ENCODE measurements at regions not wholly inside any gene's neighbourhood (a gene's known extent, or its start where the extent isn't known, plus 50 kb on each side); places are given as distances from the start of the nearest gene placed in this dataset.
A peak's percentile ranks its signal among the peaks of the same experiment; 100 is the strongest.

GRCh38 chr4:173707658-173708419 is 177.8 kb upstream of the HAND2 start:
- H3K27me3 Mint-ChIP-seq: no peaks in the 10 kb centered on the region
- H3K4me3 Mint-ChIP-seq: peak overlapping the region in 1 of 4 donors; percentile 14
- no peak overlapping the region for H3K27ac Mint-ChIP-seq
- H3K4me1 Mint-ChIP-seq: no peaks in the 10 kb centered on the region
- peaks cover 0 to 2% (median 0%) of the 10 kb centered on the region in 3 donors for H3K9me3 Mint-ChIP-seq
- no peaks in the 10 kb centered on the region for H3K36me3 Mint-ChIP-seq

- no peaks in the 10 kb centered on the region for H3K27me3 Mint-ChIP-seq
- H3K27ac Mint-ChIP-seq: no peak overlapping the region
These were observed 174.2 kb upstream of the HAND2 start for GRCh38 chr4:173704201-173704600.

GRCh38 chr4:173703021-173703420 is 173.0 kb upstream of the HAND2 start:
- Mint-ChIP-seq H3K9me3 (peaks cover 0 to 5% (median 0%) of the 10 kb centered on the region in 3 donors), H3K36me3 (no peaks in the 10 kb centered on the region), H3K4me3 (no peak overlapping the region), H3K27me3 (no peaks in the 10 kb centered on the region), H3K4me1 (no peaks in the 10 kb centered on the region), H3K27ac (no peak overlapping the region)

More at GRCh38 chr4:173704201-173704600, 174.2 kb upstream of the HAND2 start:
- Mint-ChIP-seq H3K9me3 (peaks cover 0 to 4% (median 0%) of the 10 kb centered on the region in 3 donors), H3K36me3 (no peaks in the 10 kb centered on the region), H3K4me3 (no peak overlapping the region), H3K4me1 (no peaks in the 10 kb centered on the region)

- H3K9me3 Mint-ChIP-seq: peaks cover 0 to 6% (median 0%) of the 10 kb centered on the region in 3 donors
- H3K36me3 Mint-ChIP-seq: no peaks in the 10 kb centered on the region
- no peaks in the 10 kb centered on the region for H3K4me1 Mint-ChIP-seq
- no peak overlapping the region for H3K4me3 Mint-ChIP-seq
- no peak overlapping the region for H3K27ac Mint-ChIP-seq
- no peaks in the 10 kb centered on the region for H3K27me3 Mint-ChIP-seq
These were observed 170.6 kb upstream of the HAND2 start for GRCh38 chr4:173700650-173701049.

GRCh38 chr4:173699841-173700475 is 169.9 kb upstream of the HAND2 start:
- no peaks in the 10 kb centered on the region for H3K36me3 Mint-ChIP-seq
- no peaks in the 10 kb centered on the region for H3K4me1 Mint-ChIP-seq
- peaks cover 0 to 6% (median 0%) of the 10 kb centered on the region in 3 donors for H3K9me3 Mint-ChIP-seq
- H3K27ac Mint-ChIP-seq: no peak overlapping the region
- no peak overlapping the region for H3K4me3 Mint-ChIP-seq
- no peaks in the 10 kb centered on the region for H3K27me3 Mint-ChIP-seq

GRCh38 chr4:173698557-173699262 is 168.7 kb upstream of the HAND2 start:
- H3K4me1 Mint-ChIP-seq: no peaks in the 10 kb centered on the region
- peaks cover 0 to 6% (median 0%) of the 10 kb centered on the region in 3 donors for H3K9me3 Mint-ChIP-seq
- H3K27ac Mint-ChIP-seq: no peak overlapping the region
- no peaks in the 10 kb centered on the region for H3K27me3 Mint-ChIP-seq
- no peak overlapping the region for H3K4me3 Mint-ChIP-seq
- no peaks in the 10 kb centered on the region for H3K36me3 Mint-ChIP-seq

GRCh38 chr4:173697840-173698239 is 167.8 kb upstream of the HAND2 start:
- Mint-ChIP-seq H3K27ac (no peak overlapping the region), H3K4me3 (no peak overlapping the region), H3K27me3 (no peaks in the 10 kb centered on the region), H3K36me3 (no peaks in the 10 kb centered on the region), H3K4me1 (no peaks in the 10 kb centered on the region), H3K9me3 (peaks cover 0 to 4% (median 0%) of the 10 kb centered on the region in 3 donors)

GRCh38 chr4:173696551-173696950 is 166.5 kb upstream of the HAND2 start:
- no peak overlapping the region for H3K4me3 Mint-ChIP-seq
- H3K36me3 Mint-ChIP-seq: no peaks in the 10 kb centered on the region
- H3K4me1 Mint-ChIP-seq: no peaks in the 10 kb centered on the region
- no peak overlapping the region for H3K27ac Mint-ChIP-seq
- peaks cover 0 to 2% (median 0%) of the 10 kb centered on the region in 3 donors for H3K9me3 Mint-ChIP-seq
- H3K27me3 Mint-ChIP-seq: no peaks in the 10 kb centered on the region

GRCh38 chr4:173696011-173696410 is 166.0 kb upstream of the HAND2 start:
- no peak overlapping the region for H3K4me3 Mint-ChIP-seq
- H3K27ac Mint-ChIP-seq: no peak overlapping the region
- H3K36me3 Mint-ChIP-seq: no peaks in the 10 kb centered on the region
- no peaks in the 10 kb centered on the region for H3K4me1 Mint-ChIP-seq
- H3K9me3 Mint-ChIP-seq: peaks cover 0 to 2% (median 0%) of the 10 kb centered on the region in 3 donors
- no peaks in the 10 kb centered on the region for H3K27me3 Mint-ChIP-seq

GRCh38 chr4:173685831-173686210 is 155.8 kb upstream of the HAND2 start:
- Mint-ChIP-seq H3K4me1 (no peaks in the 10 kb centered on the region), H3K9me3 (no peaks in the 10 kb centered on the region), H3K36me3 (no peaks in the 10 kb centered on the region), H3K4me3 (no peak overlapping the region), H3K27me3 (no peaks in the 10 kb centered on the region), H3K27ac (no peak overlapping the region)

- Mint-ChIP-seq H3K4me3 (no peak overlapping the region), H3K9me3 (no peaks in the 10 kb centered on the region), H3K27me3 (no peaks in the 10 kb centered on the region), H3K36me3 (no peaks in the 10 kb centered on the region), H3K27ac (no peak overlapping the region), H3K4me1 (no peaks in the 10 kb centered on the region)
These were observed 155.3 kb upstream of the HAND2 start for GRCh38 chr4:173685165-173685830.

- Mint-ChIP-seq H3K27ac (no peak overlapping the region), H3K9me3 (no peaks in the 10 kb centered on the region), H3K27me3 (no peaks in the 10 kb centered on the region), H3K36me3 (no peaks in the 10 kb centered on the region), H3K4me1 (no peaks in the 10 kb centered on the region), H3K4me3 (no peak overlapping the region)
These were observed 154.2 kb upstream of the HAND2 start for GRCh38 chr4:173684223-173684622.

- no peak overlapping the region for H3K27ac Mint-ChIP-seq
- H3K36me3 Mint-ChIP-seq: no peaks in the 10 kb centered on the region
- H3K27me3 Mint-ChIP-seq: no peaks in the 10 kb centered on the region
- peaks cover 0 to under 1% (median 0%) of the 10 kb centered on the region in 3 donors for H3K9me3 Mint-ChIP-seq
- no peak overlapping the region for H3K4me3 Mint-ChIP-seq
- H3K4me1 Mint-ChIP-seq: no peaks in the 10 kb centered on the region
These were observed 152.6 kb upstream of the HAND2 start for GRCh38 chr4:173682609-173683008.

- Mint-ChIP-seq H3K36me3 (no peaks in the 10 kb centered on the region), H3K4me3 (peak overlapping the region in 1 of 4 donors; percentile 50), H3K9me3 (peaks cover 0 to 3% (median 0%) of the 10 kb centered on the region in 3 donors), H3K27ac (no peak overlapping the region), H3K4me1 (no peaks in the 10 kb centered on the region), H3K27me3 (no peaks in the 10 kb centered on the region)
These were observed 150.2 kb upstream of the HAND2 start for GRCh38 chr4:173680278-173680677.

GRCh38 chr4:173675446-173675845 is 145.4 kb upstream of the HAND2 start:
- H3K27me3 Mint-ChIP-seq: no peaks in the 10 kb centered on the region
- no peaks in the 10 kb centered on the region for H3K36me3 Mint-ChIP-seq
- H3K9me3 Mint-ChIP-seq: peaks cover 0 to 5% (median 3%) of the 10 kb centered on the region in 3 donors
- no peak overlapping the region for H3K4me3 Mint-ChIP-seq
- no peak overlapping the region for H3K27ac Mint-ChIP-seq
- no peaks in the 10 kb centered on the region for H3K4me1 Mint-ChIP-seq

Measured in IgD-negative memory B cell (primary cell).